GM23338 (cell line): ENCODE measurements at regions not wholly inside any gene's neighbourhood (a gene's known extent, or its start where the extent isn't known, plus 50 kb on each side); places are given as distances from the start of the nearest gene placed in this dataset.

Source experiments
- ATAC-seq: fragments of 200-7000 bp; cut with Tn5 transposase; 3 replicates; pipeline ENCODE4 v1.9.1; 2020
- DNase-seq: peaks from one replicate; pipeline ENCODE4 v3.0.0-alpha.2; 2015; ENCODE audit warnings: low spot score
- H2AFZ ChIP-seq: fragments of 200-600 bp; sonication (generic); 2 replicates; pipeline ENCODE4 v1.8.0; 2016; ENCODE audit warnings: antibody characterized with exemption, mild to moderate bottlenecking, moderate library complexity
- H3F3A ChIP-seq: fragments of 200-600 bp; sonication (generic); replicated peaks from 2 replicates; pipeline ENCODE4 v1.8.0; 2017; ENCODE audit warnings: antibody characterized with exemption, mixed run types, low read depth
- H3K27ac ChIP-seq: fragments of 200-600 bp; sonication (generic); 2 replicates; pipeline ENCODE4 v1.6.1; 2016; ENCODE audit warnings: low read depth
- H3K27me3 ChIP-seq: fragments of 200-600 bp; sonication (generic); 2 replicates; pipeline ENCODE4 v1.8.0; 2016; ENCODE audit warnings: mild to moderate bottlenecking, mixed run types, moderate library complexity; ENCODE audit not compliant: insufficient read depth
- H3K36me3 ChIP-seq: fragments of 200-600 bp; sonication (generic); 2 replicates; pipeline ENCODE4 v1.8.0; 2016; ENCODE audit warnings: mild to moderate bottlenecking; ENCODE audit not compliant: insufficient read depth
- H3K4me1 ChIP-seq: fragments of 200-600 bp; sonication (generic); 2 replicates; pipeline ENCODE4 v1.8.0; 2016; ENCODE audit warnings: mild to moderate bottlenecking, moderate library complexity; ENCODE audit not compliant: insufficient read depth
- H3K4me2 ChIP-seq: fragments of 200-600 bp; sonication (generic); 2 replicates; pipeline ENCODE4 v1.7.1; 2017; ENCODE audit warnings: mixed run types
- H3K4me3 ChIP-seq: fragments of 200-600 bp; sonication (generic); 2 replicates; pipeline ENCODE4 v1.6.1; 2016; ENCODE audit warnings: mixed run types
- H3K79me2 ChIP-seq: fragments of 200-600 bp; sonication (generic); replicated peaks from 2 replicates; pipeline ENCODE4 v1.8.0; 2017; ENCODE audit warnings: mild to moderate bottlenecking; ENCODE audit not compliant: insufficient read depth
- H3K9me2 ChIP-seq: fragments of 200-600 bp; sonication (generic); 2 replicates; pipeline ENCODE4 v1.8.0; 2017; ENCODE audit not compliant: insufficient read depth
- H4K20me1 ChIP-seq: fragments of 200-600 bp; sonication (generic); replicated peaks from 2 replicates; pipeline ENCODE4 v1.8.0; 2017; ENCODE audit warnings: mild to moderate bottlenecking; ENCODE audit not compliant: insufficient read depth
- H3K27ac Mint-ChIP-seq: 2 replicates; pipeline ENCODE4 v1.8.0; 2020; ENCODE audit warnings: inconsistent platforms, mild to moderate bottlenecking, moderate library complexity, mixed read lengths
- H3K27me3 Mint-ChIP-seq: 3 replicates; pipeline ENCODE4 v1.8.0; 2022; ENCODE audit warnings: low read depth, mild to moderate bottlenecking, moderate library complexity, mixed read lengths, inconsistent platforms; ENCODE audit not compliant: insufficient read depth, poor library complexity
- H3K36me3 Mint-ChIP-seq: 3 replicates; pipeline ENCODE4 v1.8.0; 2021; ENCODE audit warnings: low read depth, mild to moderate bottlenecking, inconsistent platforms, moderate library complexity, mixed read lengths
- H3K4me1 Mint-ChIP-seq: 3 replicates; pipeline ENCODE4 v1.8.0; 2020; ENCODE audit warnings: mild to moderate bottlenecking, inconsistent platforms, mixed read lengths
- H3K4me3 Mint-ChIP-seq: 3 replicates; pipeline ENCODE4 v1.8.0; 2021; ENCODE audit warnings: moderate library complexity, mild to moderate bottlenecking, inconsistent platforms, mixed read lengths
- H3K9me3 Mint-ChIP-seq: 3 replicates; pipeline ENCODE4 v1.8.0; 2020; ENCODE audit warnings: moderate library complexity, mild to moderate bottlenecking, inconsistent platforms, mixed read lengths
- CREB1 ChIP-seq: fragments of 250-450 bp; sonication (Bioruptor Pico); IDR thresholded peaks from 2 replicates; pipeline ENCODE4 v1.5.0; 2020; ENCODE audit warnings: low read depth, mild to moderate bottlenecking, moderate library complexity
- EZH2 ChIP-seq: fragments of 200-600 bp; sonication (generic); IDR thresholded peaks from one replicate; pipeline ENCODE4 v1.8.0; 2017; ENCODE audit warnings: antibody characterized with exemption, mild to moderate bottlenecking, low read depth; ENCODE audit not compliant: unreplicated experiment
- EZH2phosphoT487 ChIP-seq: fragments of 200-600 bp; sonication (generic); IDR thresholded peaks from one replicate; pipeline ENCODE4 v1.8.1; 2018; ENCODE audit warnings: antibody characterized with exemption; ENCODE audit not compliant: unreplicated experiment
- JUNB ChIP-seq: IDR thresholded peaks from one replicate; pipeline ENCODE4 v1.6.1; 2016; ENCODE audit warnings: antibody characterized with exemption; ENCODE audit not compliant: unreplicated experiment
- NANOG ChIP-seq: IDR thresholded peaks from 2 replicates; pipeline ENCODE4 v1.6.1; 2016; ENCODE audit warnings: antibody characterized with exemption, borderline replicate concordance
- STAT1 ChIP-seq: IDR thresholded peaks from one replicate; pipeline ENCODE4 v1.6.1; 2016; ENCODE audit warnings: antibody characterized with exemption; ENCODE audit not compliant: unreplicated experiment
- ZNF114 ChIP-seq: fragments of 250-450 bp; sonication (Bioruptor Pico); IDR thresholded peaks from 2 replicates; pipeline ENCODE4 v1.5.0; 2020; ENCODE audit warnings: mild to moderate bottlenecking, moderate library complexity
- ZNF331 ChIP-seq: fragments of 250-450 bp; sonication (Bioruptor Pico); IDR thresholded peaks from 2 replicates; pipeline ENCODE4 v1.5.0; 2020; ENCODE audit warnings: low read depth, mild to moderate bottlenecking, moderate library complexity
- TF ChIP-seq, protein P1 (sequence below): IDR thresholded peaks from one replicate; pipeline ENCODE4 v1.6.1; 2018; ENCODE audit warnings: antibody characterized with exemption; ENCODE audit not compliant: unreplicated experiment
- TF ChIP-seq, protein P2 (sequence below): fragments of 250-450 bp; sonication (Bioruptor Pico); IDR thresholded peaks from 2 replicates; pipeline ENCODE4 v1.5.0; 2020; ENCODE audit warnings: mild to moderate bottlenecking, moderate library complexity
- TF ChIP-seq, protein P3 (sequence below), 2 experiments: fragments of 200-600 bp in 1 of 2; sonication (generic) in 1 of 2; conservative IDR thresholded peaks; 2 replicates each; pipeline versions ENCODE4 v1.5.1 to v1.6.1; 2016 to 2017; ENCODE audit warnings: antibody characterized with exemption in 2 of 2, low read depth in 2 of 2, mild to moderate bottlenecking in 2 of 2, moderate library complexity in 1 of 2
- TF ChIP-seq, protein P4 (sequence below): IDR thresholded peaks from 2 replicates; pipeline ENCODE4 v1.6.1; 2016; ENCODE audit warnings: antibody characterized with exemption

DNA sequence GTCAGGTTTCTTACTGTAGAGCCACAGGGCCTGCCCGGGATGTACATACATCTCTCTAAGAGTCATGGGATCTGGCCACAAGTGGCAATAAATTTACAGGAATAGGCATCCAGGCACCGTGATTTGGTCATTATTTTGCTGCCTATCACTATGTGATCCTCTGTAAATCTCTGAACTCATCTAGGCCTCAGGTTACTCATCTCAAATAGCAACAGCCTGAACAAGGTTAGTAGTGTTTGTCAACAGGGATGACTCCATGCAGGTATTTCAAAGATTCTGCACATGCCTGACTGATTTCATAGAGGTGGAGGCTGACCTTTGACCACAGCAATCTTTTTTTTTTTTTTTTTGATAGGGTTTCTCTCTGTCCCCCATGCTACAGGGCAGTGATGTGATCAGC, 88.8 kb upstream of the TBL1XR1 start:
- H3K4me2 ChIP-seq: no peak overlapping the region
- DNase-seq (no peak), ATAC-seq (no peak)
- no peak overlapping the region for H3K4me3 Mint-ChIP-seq
- no peaks in the 10 kb centered on the region for H3F3A ChIP-seq
- H3K4me3 ChIP-seq: no peak overlapping the region
- H3K79me2 ChIP-seq: no peaks in the 10 kb centered on the region
- H3K27ac Mint-ChIP-seq: no peak overlapping the region
- peaks cover 26% of the 10 kb centered on the region for H3K4me1 ChIP-seq
- no peaks in the 10 kb centered on the region for H3K9me2 ChIP-seq
- no peaks in the 10 kb centered on the region for H3K36me3 Mint-ChIP-seq
- H4K20me1 ChIP-seq: no peaks in the 10 kb centered on the region
- no peaks in the 10 kb centered on the region for H3K9me3 Mint-ChIP-seq
- no peaks in the 10 kb centered on the region for H3K27me3 ChIP-seq
- H3K27me3 Mint-ChIP-seq: peaks cover 11% of the 10 kb centered on the region
- H3K4me1 Mint-ChIP-seq: peaks cover 39% of the 10 kb centered on the region
- H2AFZ ChIP-seq: no peak overlapping the region
- H3K27ac ChIP-seq: no peak overlapping the region
- TF ChIP-seq, protein P1, sequence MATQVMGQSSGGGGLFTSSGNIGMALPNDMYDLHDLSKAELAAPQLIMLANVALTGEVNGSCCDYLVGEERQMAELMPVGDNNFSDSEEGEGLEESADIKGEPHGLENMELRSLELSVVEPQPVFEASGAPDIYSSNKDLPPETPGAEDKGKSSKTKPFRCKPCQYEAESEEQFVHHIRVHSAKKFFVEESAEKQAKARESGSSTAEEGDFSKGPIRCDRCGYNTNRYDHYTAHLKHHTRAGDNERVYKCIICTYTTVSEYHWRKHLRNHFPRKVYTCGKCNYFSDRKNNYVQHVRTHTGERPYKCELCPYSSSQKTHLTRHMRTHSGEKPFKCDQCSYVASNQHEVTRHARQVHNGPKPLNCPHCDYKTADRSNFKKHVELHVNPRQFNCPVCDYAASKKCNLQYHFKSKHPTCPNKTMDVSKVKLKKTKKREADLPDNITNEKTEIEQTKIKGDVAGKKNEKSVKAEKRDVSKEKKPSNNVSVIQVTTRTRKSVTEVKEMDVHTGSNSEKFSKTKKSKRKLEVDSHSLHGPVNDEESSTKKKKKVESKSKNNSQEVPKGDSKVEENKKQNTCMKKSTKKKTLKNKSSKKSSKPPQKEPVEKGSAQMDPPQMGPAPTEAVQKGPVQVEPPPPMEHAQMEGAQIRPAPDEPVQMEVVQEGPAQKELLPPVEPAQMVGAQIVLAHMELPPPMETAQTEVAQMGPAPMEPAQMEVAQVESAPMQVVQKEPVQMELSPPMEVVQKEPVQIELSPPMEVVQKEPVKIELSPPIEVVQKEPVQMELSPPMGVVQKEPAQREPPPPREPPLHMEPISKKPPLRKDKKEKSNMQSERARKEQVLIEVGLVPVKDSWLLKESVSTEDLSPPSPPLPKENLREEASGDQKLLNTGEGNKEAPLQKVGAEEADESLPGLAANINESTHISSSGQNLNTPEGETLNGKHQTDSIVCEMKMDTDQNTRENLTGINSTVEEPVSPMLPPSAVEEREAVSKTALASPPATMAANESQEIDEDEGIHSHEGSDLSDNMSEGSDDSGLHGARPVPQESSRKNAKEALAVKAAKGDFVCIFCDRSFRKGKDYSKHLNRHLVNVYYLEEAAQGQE: no peak
- TF ChIP-seq STAT1 (no peak), EZH2phosphoT487 (no peak), JUNB (no peak), ZNF331 (CRISPR knock-in tag) (no peak), CREB1 (CRISPR knock-in tag) (no peak), EZH2 (no peak), NANOG (no peak), ZNF114 (no peak)
- TF ChIP-seq, protein P2, sequence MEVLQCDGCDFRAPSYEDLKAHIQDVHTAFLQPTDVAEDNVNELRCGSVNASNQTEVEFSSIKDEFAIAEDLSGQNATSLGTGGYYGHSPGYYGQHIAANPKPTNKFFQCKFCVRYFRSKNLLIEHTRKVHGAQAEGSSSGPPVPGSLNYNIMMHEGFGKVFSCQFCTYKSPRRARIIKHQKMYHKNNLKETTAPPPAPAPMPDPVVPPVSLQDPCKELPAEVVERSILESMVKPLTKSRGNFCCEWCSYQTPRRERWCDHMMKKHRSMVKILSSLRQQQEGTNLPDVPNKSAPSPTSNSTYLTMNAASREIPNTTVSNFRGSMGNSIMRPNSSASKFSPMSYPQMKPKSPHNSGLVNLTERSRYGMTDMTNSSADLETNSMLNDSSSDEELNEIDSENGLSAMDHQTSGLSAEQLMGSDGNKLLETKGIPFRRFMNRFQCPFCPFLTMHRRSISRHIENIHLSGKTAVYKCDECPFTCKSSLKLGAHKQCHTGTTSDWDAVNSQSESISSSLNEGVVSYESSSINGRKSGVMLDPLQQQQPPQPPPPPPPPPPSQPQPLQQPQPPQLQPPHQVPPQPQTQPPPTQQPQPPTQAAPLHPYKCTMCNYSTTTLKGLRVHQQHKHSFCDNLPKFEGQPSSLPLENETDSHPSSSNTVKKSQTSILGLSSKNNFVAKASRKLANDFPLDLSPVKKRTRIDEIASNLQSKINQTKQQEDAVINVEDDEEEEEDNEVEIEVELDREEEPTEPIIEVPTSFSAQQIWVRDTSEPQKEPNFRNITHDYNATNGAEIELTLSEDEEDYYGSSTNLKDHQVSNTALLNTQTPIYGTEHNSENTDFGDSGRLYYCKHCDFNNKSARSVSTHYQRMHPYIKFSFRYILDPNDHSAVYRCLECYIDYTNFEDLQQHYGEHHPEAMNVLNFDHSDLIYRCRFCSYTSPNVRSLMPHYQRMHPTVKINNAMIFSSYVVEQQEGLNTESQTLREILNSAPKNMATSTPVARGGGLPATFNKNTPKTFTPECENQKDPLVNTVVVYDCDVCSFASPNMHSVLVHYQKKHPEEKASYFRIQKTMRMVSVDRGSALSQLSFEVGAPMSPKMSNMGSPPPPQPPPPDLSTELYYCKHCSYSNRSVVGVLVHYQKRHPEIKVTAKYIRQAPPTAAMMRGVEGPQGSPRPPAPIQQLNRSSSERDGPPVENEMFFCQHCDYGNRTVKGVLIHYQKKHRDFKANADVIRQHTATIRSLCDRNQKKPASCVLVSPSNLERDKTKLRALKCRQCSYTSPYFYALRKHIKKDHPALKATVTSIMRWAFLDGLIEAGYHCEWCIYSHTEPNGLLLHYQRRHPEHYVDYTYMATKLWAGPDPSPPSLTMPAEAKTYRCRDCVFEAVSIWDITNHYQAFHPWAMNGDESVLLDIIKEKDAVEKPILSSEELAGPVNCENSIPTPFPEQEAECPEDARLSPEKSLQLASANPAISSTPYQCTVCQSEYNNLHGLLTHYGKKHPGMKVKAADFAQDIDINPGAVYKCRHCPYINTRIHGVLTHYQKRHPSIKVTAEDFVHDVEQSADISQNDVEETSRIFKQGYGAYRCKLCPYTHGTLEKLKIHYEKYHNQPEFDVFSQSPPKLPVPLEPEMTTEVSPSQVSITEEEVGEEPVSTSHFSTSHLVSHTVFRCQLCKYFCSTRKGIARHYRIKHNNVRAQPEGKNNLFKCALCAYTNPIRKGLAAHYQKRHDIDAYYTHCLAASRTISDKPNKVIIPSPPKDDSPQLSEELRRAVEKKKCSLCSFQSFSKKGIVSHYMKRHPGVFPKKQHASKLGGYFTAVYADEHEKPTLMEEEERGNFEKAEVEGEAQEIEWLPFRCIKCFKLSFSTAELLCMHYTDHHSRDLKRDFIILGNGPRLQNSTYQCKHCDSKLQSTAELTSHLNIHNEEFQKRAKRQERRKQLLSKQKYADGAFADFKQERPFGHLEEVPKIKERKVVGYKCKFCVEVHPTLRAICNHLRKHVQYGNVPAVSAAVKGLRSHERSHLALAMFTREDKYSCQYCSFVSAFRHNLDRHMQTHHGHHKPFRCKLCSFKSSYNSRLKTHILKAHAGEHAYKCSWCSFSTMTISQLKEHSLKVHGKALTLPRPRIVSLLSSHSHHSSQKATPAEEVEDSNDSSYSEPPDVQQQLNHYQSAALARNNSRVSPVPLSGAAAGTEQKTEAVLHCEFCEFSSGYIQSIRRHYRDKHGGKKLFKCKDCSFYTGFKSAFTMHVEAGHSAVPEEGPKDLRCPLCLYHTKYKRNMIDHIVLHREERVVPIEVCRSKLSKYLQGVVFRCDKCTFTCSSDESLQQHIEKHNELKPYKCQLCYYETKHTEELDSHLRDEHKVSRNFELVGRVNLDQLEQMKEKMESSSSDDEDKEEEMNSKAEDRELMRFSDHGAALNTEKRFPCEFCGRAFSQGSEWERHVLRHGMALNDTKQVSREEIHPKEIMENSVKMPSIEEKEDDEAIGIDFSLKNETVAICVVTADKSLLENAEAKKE (CRISPR knock-in tag): no peak
- TF ChIP-seq, protein P3, sequence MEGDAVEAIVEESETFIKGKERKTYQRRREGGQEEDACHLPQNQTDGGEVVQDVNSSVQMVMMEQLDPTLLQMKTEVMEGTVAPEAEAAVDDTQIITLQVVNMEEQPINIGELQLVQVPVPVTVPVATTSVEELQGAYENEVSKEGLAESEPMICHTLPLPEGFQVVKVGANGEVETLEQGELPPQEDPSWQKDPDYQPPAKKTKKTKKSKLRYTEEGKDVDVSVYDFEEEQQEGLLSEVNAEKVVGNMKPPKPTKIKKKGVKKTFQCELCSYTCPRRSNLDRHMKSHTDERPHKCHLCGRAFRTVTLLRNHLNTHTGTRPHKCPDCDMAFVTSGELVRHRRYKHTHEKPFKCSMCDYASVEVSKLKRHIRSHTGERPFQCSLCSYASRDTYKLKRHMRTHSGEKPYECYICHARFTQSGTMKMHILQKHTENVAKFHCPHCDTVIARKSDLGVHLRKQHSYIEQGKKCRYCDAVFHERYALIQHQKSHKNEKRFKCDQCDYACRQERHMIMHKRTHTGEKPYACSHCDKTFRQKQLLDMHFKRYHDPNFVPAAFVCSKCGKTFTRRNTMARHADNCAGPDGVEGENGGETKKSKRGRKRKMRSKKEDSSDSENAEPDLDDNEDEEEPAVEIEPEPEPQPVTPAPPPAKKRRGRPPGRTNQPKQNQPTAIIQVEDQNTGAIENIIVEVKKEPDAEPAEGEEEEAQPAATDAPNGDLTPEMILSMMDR (conservative IDR thresholded peaks at IDR 0.05; ENCODE audit: low read depth in 2 of 2): no peak
- TF ChIP-seq, protein P4, sequence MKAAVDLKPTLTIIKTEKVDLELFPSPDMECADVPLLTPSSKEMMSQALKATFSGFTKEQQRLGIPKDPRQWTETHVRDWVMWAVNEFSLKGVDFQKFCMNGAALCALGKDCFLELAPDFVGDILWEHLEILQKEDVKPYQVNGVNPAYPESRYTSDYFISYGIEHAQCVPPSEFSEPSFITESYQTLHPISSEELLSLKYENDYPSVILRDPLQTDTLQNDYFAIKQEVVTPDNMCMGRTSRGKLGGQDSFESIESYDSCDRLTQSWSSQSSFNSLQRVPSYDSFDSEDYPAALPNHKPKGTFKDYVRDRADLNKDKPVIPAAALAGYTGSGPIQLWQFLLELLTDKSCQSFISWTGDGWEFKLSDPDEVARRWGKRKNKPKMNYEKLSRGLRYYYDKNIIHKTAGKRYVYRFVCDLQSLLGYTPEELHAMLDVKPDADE: no peak
- no peaks in the 10 kb centered on the region; the same call in 1 of the 2 replicates for H3K36me3 ChIP-seq
